ENCODE measurements at regions not wholly inside any gene's neighbourhood (a gene's known extent, or its start where the extent isn't known, plus 50 kb on each side); places are given as distances from the start of the nearest gene placed in this dataset.

DNA sequence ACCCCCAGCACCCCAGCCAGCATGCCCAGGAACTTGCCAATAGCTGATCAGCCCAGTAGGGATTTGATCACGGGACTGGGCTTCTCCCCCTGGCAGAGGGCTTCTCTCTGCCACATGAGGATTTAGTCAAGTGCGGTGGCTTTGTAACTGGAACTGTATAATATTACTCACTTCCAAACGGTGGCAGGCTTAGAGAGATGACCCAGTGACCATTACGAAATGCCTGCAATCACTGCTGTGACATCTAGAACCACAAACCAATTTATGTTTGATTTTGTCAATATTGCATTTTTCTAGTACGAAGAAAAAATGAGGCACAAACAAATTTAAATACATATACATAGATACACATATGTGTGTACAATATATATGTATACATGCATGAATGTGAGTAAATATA lies 192.1 kb downstream of the ERCC6L2 start:
- peaks cover 0 to under 1% of the 10 kb centered on the region in 2 donors for H3K4me1 ChIP-seq (ENCODE audit: control insufficient read depth in 1 of 2, insufficient read depth in 2 of 2, low read length in 2 of 2)
- H3K9ac ChIP-seq (ENCODE audit: low read depth in 1 of 2, low read length in 2 of 2), result no peak overlapping the region
- H3K9me3 ChIP-seq (ENCODE audit: control insufficient read depth in 1 of 2, low read length in 2 of 2), result no peaks in the 10 kb centered on the region
- no peaks in the 10 kb centered on the region for H3K36me3 ChIP-seq (ENCODE audit: control insufficient read depth in 1 of 2, insufficient read depth in 2 of 2, low read length in 2 of 2)
- H3K27ac ChIP-seq (ENCODE audit: low read depth, low read length), result no peak overlapping the region
- H3K4me3 ChIP-seq (ENCODE audit: low read depth in 1 of 2, low read length in 2 of 2), result no peak overlapping the region
- H3K27me3 ChIP-seq (ENCODE audit: control insufficient read depth in 1 of 2, insufficient read depth in 2 of 2, low read length in 2 of 2), result no peaks in the 10 kb centered on the region

DNA sequence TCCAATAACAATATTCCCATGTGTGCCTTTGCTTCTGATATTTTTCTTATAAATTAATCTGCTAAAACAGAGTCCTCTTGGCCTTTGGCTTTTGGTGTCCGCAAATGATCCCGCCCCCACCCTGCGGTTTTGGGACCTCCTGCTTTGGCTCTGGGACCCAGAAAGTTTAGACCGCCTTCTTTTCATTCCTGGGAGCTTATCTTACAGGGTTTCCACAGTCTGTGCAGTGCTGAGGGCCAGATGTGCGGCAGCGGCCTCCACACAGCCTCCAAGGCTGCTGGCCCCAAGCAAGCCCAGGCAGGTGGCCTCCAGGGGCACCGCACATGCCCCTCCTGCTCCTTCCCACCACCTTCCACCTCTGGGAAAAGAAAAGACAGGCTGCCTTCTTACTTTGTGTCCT lies 191.5 kb downstream of the ERCC6L2 start:
- Histone ChIP-seq H3K27ac (ENCODE audit: low read depth, low read length) (no peak overlapping the region), H3K9me3 (ENCODE audit: control insufficient read depth in 1 of 2, low read length in 2 of 2) (no peaks in the 10 kb centered on the region), H3K4me1 (ENCODE audit: control insufficient read depth in 1 of 2, insufficient read depth in 2 of 2, low read length in 2 of 2) (no peaks in the 10 kb centered on the region), H3K9ac (ENCODE audit: low read depth in 1 of 2, low read length in 2 of 2) (no peak overlapping the region), H3K4me3 (ENCODE audit: low read depth in 1 of 2, low read length in 2 of 2) (no peak overlapping the region), H3K27me3 (ENCODE audit: control insufficient read depth in 1 of 2, insufficient read depth in 2 of 2, low read length in 2 of 2) (no peaks in the 10 kb centered on the region), H3K36me3 (ENCODE audit: control insufficient read depth in 1 of 2, insufficient read depth in 2 of 2, low read length in 2 of 2) (no peaks in the 10 kb centered on the region)

DNA sequence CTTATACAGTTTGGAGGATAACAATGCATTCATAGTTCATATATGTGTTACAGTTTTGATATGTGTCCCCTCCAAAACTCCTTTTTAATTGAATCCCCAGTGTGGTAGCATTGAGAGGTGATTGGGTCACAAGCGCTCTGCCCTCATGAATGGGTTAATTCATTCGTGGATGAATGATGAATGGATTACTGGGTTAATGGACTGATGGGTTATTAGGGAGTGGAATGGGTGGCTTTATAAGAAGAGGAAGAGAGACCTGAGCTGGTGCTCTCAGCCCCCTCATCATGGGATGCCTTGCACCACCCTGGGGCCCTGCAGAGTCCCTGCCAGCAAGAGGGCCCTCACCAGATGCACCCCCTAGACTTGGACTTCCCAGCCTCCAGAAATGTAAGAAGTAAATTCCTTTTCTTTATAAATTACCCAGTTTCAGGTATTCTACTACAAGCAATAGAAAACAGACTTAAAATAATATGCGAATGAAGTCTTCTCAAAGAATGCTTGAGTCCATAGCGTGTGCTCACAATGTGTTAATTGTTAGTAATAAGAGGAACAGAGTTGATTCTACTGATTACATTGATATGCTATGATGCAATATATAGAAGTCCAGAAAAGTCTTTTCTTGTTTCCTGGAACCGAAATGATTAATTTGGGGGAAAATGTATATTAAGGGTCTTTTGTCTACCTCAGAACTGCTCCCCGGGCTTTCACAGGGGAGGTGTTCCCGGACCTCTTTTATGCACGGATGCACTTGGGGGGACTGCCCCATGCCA lies 190.2 kb downstream of the ERCC6L2 start:
- Histone ChIP-seq H3K4me3 (ENCODE audit: low read depth in 1 of 2, low read length in 2 of 2) (no peak overlapping the region), H3K9ac (ENCODE audit: low read depth in 1 of 2, low read length in 2 of 2) (no peak overlapping the region), H3K4me1 (ENCODE audit: control insufficient read depth in 1 of 2, insufficient read depth in 2 of 2, low read length in 2 of 2) (peaks cover 0 to 8% of the 10 kb centered on the region in 2 donors), H3K36me3 (ENCODE audit: control insufficient read depth in 1 of 2, insufficient read depth in 2 of 2, low read length in 2 of 2) (no peaks in the 10 kb centered on the region), H3K27ac (ENCODE audit: low read depth, low read length) (no peak overlapping the region), H3K27me3 (ENCODE audit: control insufficient read depth in 1 of 2, insufficient read depth in 2 of 2, low read length in 2 of 2) (no peaks in the 10 kb centered on the region), H3K9me3 (ENCODE audit: control insufficient read depth in 1 of 2, low read length in 2 of 2) (no peaks in the 10 kb centered on the region)

DNA sequence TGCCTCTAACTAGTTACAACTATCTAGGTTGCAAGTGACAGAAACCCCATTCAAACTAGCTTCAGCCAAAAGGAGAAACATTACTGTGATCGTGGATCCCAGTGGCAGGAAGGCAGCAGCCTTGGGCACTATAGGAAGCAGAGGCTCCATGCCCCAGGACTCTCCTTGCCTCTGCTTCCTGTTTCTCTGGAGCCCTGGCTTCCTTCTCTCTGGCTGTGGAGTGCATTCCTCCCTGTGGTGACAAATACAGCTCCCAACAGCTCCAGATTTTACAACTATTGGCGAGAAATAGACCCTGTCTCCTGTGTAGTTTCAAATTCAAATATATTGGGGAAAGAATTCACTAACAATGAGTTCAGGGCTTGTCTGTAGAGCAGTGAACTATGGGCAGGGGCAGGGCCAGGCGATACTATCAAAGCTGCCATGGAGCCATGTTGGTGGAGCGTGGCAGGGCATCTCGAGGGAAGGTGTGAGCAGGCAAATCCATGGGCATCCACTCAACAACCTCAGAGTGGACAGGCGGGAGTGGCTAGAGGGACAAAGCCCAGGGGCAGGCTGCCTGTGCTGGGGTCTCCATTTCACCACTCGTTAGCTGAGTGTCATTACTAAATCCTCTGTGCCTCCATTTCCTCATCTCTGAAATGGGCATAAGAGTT lies 189.5 kb downstream of the ERCC6L2 start:
- Histone ChIP-seq H3K9me3 (ENCODE audit: control insufficient read depth in 1 of 2, low read length in 2 of 2) (no peaks in the 10 kb centered on the region), H3K9ac (ENCODE audit: low read depth in 1 of 2, low read length in 2 of 2) (no peak overlapping the region), H3K27me3 (ENCODE audit: control insufficient read depth in 1 of 2, insufficient read depth in 2 of 2, low read length in 2 of 2) (no peaks in the 10 kb centered on the region), H3K36me3 (ENCODE audit: control insufficient read depth in 1 of 2, insufficient read depth in 2 of 2, low read length in 2 of 2) (no peaks in the 10 kb centered on the region), H3K4me3 (ENCODE audit: low read depth in 1 of 2, low read length in 2 of 2) (no peak overlapping the region), H3K27ac (ENCODE audit: low read depth, low read length) (no peak overlapping the region), H3K4me1 (ENCODE audit: control insufficient read depth in 1 of 2, insufficient read depth in 2 of 2, low read length in 2 of 2) (peaks cover 0 to 9% of the 10 kb centered on the region in 2 donors)

DNA sequence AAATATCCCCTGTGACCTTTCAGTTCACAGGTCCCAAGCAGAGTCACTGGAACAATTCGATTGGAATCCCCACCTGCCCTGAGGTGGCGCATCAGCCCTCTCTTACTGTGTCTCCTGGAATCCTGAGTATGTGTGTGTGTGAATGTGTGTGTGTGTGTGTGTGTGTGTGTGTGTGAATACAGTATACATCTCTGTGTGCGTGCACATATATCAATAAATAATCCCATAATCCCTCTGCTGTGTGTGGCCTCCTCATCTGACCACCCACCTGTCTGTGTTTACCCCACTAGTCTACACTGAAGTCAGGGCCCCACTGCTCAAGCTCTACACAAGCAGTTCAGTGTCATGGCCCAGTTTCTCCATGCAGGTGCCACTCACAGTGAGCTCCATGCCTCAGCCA lies 187.4 kb downstream of the ERCC6L2 start:
- H3K9ac ChIP-seq (ENCODE audit: low read depth in 1 of 2, low read length in 2 of 2), result no peak overlapping the region
- no peak overlapping the region for H3K27ac ChIP-seq (ENCODE audit: low read depth, low read length)
- H3K4me1 ChIP-seq (ENCODE audit: control insufficient read depth in 1 of 2, insufficient read depth in 2 of 2, low read length in 2 of 2), result peaks cover 0 to 9% of the 10 kb centered on the region in 2 donors
- H3K9me3 ChIP-seq (ENCODE audit: control insufficient read depth in 1 of 2, low read length in 2 of 2), result no peaks in the 10 kb centered on the region
- no peaks in the 10 kb centered on the region for H3K36me3 ChIP-seq (ENCODE audit: control insufficient read depth in 1 of 2, insufficient read depth in 2 of 2, low read length in 2 of 2)
- H3K27me3 ChIP-seq (ENCODE audit: control insufficient read depth in 1 of 2, insufficient read depth in 2 of 2, low read length in 2 of 2), result no peaks in the 10 kb centered on the region
- H3K4me3 ChIP-seq (ENCODE audit: low read depth in 1 of 2, low read length in 2 of 2), result no peak overlapping the region

DNA sequence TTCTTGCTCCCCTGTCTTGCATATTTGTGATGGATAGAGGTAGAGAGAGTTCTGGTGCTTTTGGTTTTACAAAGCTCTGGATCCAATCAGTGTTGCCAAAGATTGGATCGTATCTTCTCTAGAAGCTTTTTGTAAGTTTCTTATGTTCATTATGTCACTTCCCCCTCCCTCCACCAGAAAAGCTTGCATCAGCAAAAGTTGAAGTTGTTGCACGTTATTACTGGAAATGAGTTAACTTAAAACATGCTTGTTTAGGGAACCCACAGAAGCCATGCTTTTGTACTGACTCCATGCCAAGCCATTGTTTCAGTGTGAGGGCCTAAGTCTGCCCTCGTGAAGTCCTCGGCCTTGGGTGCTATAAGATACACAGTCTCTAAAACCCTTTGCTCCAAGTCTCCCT lies 186.5 kb downstream of the ERCC6L2 start:
- Histone ChIP-seq H3K27ac (ENCODE audit: low read depth, low read length) (no peak overlapping the region), H3K9me3 (ENCODE audit: control insufficient read depth in 1 of 2, low read length in 2 of 2) (no peaks in the 10 kb centered on the region), H3K36me3 (ENCODE audit: control insufficient read depth in 1 of 2, insufficient read depth in 2 of 2, low read length in 2 of 2) (no peaks in the 10 kb centered on the region), H3K4me3 (ENCODE audit: low read depth in 1 of 2, low read length in 2 of 2) (no peak overlapping the region), H3K9ac (ENCODE audit: low read depth in 1 of 2, low read length in 2 of 2) (no peak overlapping the region), H3K4me1 (ENCODE audit: control insufficient read depth in 1 of 2, insufficient read depth in 2 of 2, low read length in 2 of 2) (peaks cover 0 to 9% of the 10 kb centered on the region in 2 donors), H3K27me3 (ENCODE audit: control insufficient read depth in 1 of 2, insufficient read depth in 2 of 2, low read length in 2 of 2) (no peaks in the 10 kb centered on the region)

DNA sequence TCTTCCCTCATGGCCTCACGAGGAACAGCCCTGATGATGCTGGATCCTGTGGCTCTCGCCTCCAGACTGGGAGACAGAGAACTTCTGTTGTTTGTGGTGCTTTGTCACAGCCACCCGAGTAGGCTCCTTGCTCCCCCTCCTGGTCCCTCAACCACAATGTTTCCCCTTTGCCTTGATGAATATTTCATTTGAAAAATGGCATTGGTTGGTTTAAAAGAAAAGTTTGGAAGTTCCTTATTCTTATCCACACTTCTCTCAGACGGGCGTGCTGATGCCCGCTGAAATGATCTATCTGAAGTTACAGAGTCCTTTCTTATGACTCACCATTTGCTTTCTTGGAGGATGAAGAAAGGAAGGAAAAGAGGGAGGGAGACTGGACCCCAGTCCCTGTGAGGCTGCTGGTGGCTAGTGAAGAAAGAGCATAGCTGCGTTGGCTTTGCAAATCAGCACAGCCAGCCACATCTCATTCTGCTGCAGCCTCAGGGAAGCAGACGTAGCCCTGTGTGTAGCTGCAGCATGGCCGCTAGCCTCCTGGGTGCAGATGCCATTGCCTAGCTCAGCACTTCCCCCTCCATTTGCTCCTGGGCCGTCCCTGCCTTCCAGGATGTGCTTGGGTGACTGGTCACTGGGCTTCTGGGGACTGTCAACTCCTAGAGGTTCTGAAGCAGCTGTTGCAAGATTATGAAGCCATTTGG lies 185.9 kb downstream of the ERCC6L2 start:
- H3K27ac ChIP-seq (ENCODE audit: low read depth, low read length), result no peak overlapping the region
- H3K36me3 ChIP-seq (ENCODE audit: control insufficient read depth in 1 of 2, insufficient read depth in 2 of 2, low read length in 2 of 2), result no peaks in the 10 kb centered on the region
- no peaks in the 10 kb centered on the region for H3K9me3 ChIP-seq (ENCODE audit: control insufficient read depth in 1 of 2, low read length in 2 of 2)
- no peak overlapping the region for H3K9ac ChIP-seq (ENCODE audit: low read depth in 1 of 2, low read length in 2 of 2)
- no peak overlapping the region for H3K4me3 ChIP-seq (ENCODE audit: low read depth in 1 of 2, low read length in 2 of 2)
- H3K4me1 ChIP-seq (ENCODE audit: control insufficient read depth in 1 of 2, insufficient read depth in 2 of 2, low read length in 2 of 2), result peaks cover 0 to 9% of the 10 kb centered on the region in 2 donors
- no peaks in the 10 kb centered on the region for H3K27me3 ChIP-seq (ENCODE audit: control insufficient read depth in 1 of 2, insufficient read depth in 2 of 2, low read length in 2 of 2)

DNA sequence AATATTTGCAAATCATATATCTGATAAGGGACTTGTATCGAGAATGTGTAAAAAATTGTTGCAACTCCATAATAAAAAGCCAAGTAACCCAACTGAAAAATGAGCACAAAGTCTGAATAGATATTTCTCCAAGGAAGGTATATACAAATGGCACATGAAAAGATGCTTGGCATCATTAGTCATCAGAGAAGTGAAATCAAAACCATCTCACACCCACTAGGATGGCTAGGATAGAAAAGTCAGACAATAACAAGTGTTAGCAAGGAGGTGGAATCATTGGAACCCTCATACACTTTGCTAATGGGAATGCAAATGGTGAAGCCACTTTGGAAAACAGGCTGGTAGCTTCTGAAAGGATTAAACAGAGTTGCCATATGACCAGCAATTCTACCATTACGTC lies 182.7 kb downstream of the ERCC6L2 start:
- Histone ChIP-seq H3K36me3 (ENCODE audit: control insufficient read depth in 1 of 2, insufficient read depth in 2 of 2, low read length in 2 of 2) (no peaks in the 10 kb centered on the region), H3K4me1 (ENCODE audit: control insufficient read depth in 1 of 2, insufficient read depth in 2 of 2, low read length in 2 of 2) (peaks cover 0 to 9% of the 10 kb centered on the region in 2 donors), H3K27me3 (ENCODE audit: control insufficient read depth in 1 of 2, insufficient read depth in 2 of 2, low read length in 2 of 2) (no peaks in the 10 kb centered on the region), H3K27ac (ENCODE audit: low read depth, low read length) (no peak overlapping the region), H3K9me3 (ENCODE audit: control insufficient read depth in 1 of 2, low read length in 2 of 2) (no peaks in the 10 kb centered on the region), H3K9ac (ENCODE audit: low read depth in 1 of 2, low read length in 2 of 2) (no peak overlapping the region), H3K4me3 (ENCODE audit: low read depth in 1 of 2, low read length in 2 of 2) (no peak overlapping the region)

DNA sequence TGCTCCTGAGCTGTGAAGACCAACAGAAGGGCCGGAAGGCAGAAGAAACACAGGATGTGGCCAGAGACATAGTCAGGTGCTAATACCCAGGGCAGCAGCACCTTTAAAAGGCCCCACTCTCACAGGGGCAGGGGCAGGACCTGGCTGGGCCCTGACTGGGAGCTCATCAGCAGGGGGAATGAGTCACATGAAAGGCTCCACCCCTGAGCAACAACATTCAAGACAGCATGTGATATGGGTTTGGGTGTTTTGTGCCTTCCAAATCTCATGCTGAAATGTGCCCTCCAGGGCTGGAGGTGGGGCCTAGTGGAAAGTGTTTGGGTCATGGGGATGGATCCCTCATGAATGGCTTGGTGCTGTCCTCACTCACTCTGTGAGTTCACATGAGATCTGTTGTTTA lies 181.7 kb downstream of the ERCC6L2 start:
- H3K27ac ChIP-seq (ENCODE audit: low read depth, low read length), result no peak overlapping the region

DNA sequence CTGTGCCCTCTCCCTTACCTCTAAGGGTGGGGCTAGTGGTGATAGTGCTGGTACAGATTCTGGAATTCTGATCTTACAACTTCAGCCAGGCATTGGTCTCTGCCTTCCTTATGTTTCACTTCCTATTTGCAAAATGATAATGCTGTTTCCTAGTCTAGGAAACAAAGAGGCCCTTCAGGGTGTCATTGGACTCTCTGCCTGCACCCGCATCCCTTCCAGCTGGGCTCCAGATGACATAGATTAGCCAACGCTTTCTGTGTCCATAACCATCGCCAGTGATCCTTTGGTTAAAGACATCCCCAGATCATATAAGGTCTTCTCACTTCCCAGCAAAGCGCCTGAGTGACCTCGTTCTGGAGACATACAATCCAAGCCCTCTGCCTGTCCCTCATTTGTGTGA lies 180.7 kb downstream of the ERCC6L2 start:
- H3K4me3 ChIP-seq (ENCODE audit: low read depth in 1 of 2, low read length in 2 of 2), result no peak overlapping the region
- no peaks in the 10 kb centered on the region for H3K36me3 ChIP-seq (ENCODE audit: control insufficient read depth in 1 of 2, insufficient read depth in 2 of 2, low read length in 2 of 2)
- H3K9ac ChIP-seq (ENCODE audit: low read depth in 1 of 2, low read length in 2 of 2), result no peak overlapping the region
- H3K27ac ChIP-seq (ENCODE audit: low read depth, low read length), result no peak overlapping the region
- no peaks in the 10 kb centered on the region for H3K27me3 ChIP-seq (ENCODE audit: control insufficient read depth in 1 of 2, insufficient read depth in 2 of 2, low read length in 2 of 2)
- no peaks in the 10 kb centered on the region for H3K9me3 ChIP-seq (ENCODE audit: control insufficient read depth in 1 of 2, low read length in 2 of 2)
- H3K4me1 ChIP-seq (ENCODE audit: control insufficient read depth in 1 of 2, insufficient read depth in 2 of 2, low read length in 2 of 2), result peaks cover 0 to 5% of the 10 kb centered on the region in 2 donors

More for the DNA sequence above, 181.7 kb downstream of the ERCC6L2 start:
- H3K4me3 ChIP-seq (ENCODE audit: low read depth in 1 of 2, low read length in 2 of 2), result no peak overlapping the region
- H3K4me1 ChIP-seq (ENCODE audit: control insufficient read depth in 1 of 2, insufficient read depth in 2 of 2, low read length in 2 of 2), result peaks cover 0 to 9% of the 10 kb centered on the region in 2 donors
- no peaks in the 10 kb centered on the region for H3K9me3 ChIP-seq (ENCODE audit: control insufficient read depth in 1 of 2, low read length in 2 of 2)
- no peaks in the 10 kb centered on the region for H3K27me3 ChIP-seq (ENCODE audit: control insufficient read depth in 1 of 2, insufficient read depth in 2 of 2, low read length in 2 of 2)
- no peak overlapping the region for H3K9ac ChIP-seq (ENCODE audit: low read depth in 1 of 2, low read length in 2 of 2)
- no peaks in the 10 kb centered on the region for H3K36me3 ChIP-seq (ENCODE audit: control insufficient read depth in 1 of 2, insufficient read depth in 2 of 2, low read length in 2 of 2)
